Activated CD8-positive, alpha-beta memory T cell treated with anti-CD3 and anti-CD28 coated beads, Interleukin-2, amount 50 U/mL, for 1 hour (primary cell): ENCODE measurements at regions not wholly inside any gene's neighbourhood (a gene's known extent, or its start where the extent isn't known, plus 50 kb on each side); places are given as distances from the start of the nearest gene placed in this dataset.

Experiments used
- DNase-seq: peaks from one replicate; pipeline ENCODE4 v3.0.0-alpha.2; 2020; ENCODE audit errors: extremely low read depth

DNA sequence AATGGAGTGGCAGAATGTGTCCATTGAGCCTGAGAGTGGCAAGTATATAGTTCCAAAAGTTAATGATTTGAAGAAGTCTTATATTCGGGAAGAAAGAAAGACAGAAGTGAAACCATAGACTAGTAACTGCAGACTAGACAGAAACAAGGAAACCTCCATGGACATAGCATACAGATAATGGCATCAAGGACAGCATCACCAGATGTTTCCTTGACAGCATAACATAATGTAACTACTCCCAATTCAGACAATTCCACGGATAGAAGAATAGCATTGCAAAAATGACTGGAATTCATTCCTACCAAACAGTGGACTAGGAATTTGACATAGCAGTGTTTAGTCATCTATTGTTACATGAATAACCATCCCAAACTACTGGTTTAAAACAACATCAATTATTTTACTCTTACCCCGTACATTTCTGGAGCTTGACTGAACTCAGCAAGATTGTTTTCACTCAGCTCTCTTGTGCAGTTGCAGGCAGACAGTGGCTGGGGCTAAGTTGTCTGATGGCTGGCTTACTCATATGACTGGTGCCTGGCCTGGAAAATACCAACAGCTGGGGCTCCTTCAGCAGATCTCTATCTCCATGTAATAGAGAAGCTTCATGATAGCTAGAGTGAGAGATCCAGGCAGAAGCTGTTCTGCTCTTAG lies 109.7 kb upstream of the GADL1 start:
- no peak for DNase-seq

GRCh38 chr3:31008994-31009393 lies 114.5 kb upstream of the GADL1 start:
- no peak for DNase-seq

DNA sequence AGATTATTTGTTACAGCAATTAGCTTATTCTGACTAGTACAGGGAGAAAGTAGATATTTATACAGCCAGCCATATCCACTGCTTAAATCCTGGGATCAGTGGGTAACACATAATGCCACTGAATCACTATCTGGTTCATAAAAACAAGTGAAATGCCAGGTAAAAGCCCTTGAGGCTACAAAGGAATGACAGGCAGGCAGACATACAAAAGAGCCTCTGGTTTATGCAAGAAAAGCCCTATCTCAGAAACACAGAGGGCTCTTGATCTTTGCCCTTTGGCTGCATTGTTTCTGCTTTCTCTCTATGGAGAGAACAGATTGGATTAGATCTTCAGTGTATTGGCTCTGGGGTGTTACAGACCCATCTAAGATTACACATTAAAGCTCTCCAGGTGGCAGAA lies 115.4 kb upstream of the GADL1 start:
- no peak for DNase-seq

DNA sequence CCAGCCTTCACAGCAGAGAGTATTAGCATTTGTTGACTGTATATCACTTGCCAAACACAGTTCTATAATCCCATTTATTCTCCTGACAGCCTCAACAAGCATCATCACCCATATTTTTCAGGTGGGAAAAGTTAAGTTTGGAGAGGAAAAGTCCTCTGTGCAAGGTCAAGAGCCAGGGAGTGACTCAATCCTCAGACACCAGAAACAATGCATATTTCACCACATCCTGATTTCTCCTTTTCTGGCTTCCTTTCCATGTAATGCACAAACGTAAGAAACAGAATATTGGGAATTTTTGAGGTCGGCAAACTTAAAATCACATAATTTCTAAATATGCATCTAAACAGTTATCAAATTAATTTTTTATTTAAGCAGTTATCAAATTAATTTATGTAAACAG lies 116.0 kb upstream of the GADL1 start:
- no peak for DNase-seq

DNA sequence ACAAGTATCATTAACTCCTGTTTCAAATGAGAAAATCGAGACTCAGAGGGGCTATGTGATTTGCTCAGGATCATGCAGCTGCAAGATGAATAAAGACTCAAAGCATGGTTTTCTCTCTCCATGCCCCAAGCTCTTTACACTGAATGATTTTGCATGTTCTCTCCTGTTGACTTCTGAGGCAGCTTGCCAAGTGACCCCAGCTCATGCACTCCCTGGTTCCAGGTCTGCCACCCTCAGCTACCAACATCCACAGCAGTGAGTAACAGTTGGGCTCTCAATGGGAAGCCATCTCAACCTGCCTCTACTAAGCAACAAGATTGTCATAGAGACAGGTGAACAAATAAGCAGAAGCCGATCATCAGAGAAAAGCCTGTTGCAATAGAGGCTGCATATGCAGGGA lies 116.9 kb upstream of the GADL1 start:
- no peak for DNase-seq

- no peak for DNase-seq
Observed at GRCh38 chr3:31013090-31013489, 118.6 kb upstream of the GADL1 start.

DNA sequence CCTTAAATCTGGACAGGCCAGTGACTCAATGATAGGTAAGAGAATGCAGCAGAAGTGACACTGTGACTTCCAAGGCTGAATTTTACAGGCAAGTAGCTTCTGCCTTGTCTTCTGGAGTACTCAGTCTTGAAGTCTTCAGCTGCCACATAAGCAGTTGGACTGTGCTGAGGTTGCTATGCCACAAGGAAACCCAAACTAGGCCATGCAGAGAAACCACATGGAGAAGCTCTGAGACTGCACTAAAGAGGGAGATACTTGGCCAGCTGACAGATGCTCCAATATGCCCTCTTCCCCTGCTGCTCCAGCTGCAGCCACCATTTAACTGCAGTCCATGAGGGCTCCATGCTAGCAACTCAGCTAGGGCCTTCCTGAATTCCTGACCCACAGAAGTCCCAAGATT lies 119.4 kb upstream of the GADL1 start:
- no peak for DNase-seq

GRCh38 chr3:31014317-31015040 lies 120.0 kb upstream of the GADL1 start:
- DNase-seq, result no peak

- no peak for DNase-seq
Observed at GRCh38 chr3:31016196-31016595, 121.7 kb upstream of the GADL1 start.

DNA sequence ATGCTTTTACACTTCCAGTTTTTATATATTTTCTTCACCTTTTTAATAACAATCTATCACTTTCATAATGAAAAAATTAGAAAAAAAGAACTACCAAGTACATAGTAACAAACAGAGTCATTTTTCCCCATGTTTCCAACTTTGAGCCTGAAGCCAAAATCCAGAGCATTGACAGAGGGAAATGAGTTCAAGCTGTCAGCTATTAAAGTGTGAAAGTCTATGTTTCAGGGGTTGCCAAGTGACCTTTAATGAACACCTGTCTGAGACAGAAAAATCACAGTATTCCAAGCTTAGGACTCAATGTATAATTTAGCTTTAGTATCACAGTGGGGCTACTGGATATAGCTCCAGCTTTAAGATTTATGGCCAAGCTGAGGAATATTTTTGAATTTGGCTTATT lies 128.3 kb upstream of the GADL1 start:
- no peak for DNase-seq

- no peak for DNase-seq
Observed at GRCh38 chr3:31025541-31025940, 131.1 kb upstream of the GADL1 start.

GRCh38 chr3:31027191-31027761 lies 132.8 kb upstream of the GADL1 start:
- no peak for DNase-seq

DNA sequence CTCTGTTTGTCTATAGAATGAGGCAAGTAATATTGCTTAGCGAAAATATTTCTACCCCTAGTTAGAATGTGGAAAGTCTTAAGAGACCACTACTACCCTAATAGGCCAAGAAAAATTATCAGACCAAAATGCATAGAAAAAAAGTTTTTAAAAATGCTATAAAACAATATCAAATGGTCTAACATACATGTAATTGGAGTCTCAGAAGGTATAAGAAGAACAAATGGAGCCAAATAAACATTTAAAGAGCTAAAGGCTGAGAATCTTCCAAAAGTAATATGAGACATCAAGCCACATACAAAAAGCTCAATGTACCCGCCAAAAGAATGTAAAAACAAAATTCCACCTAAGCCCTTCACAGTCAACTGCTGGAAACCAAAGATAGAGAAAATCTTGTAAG lies 133.5 kb upstream of the GADL1 start:
- DNase-seq, result no peak

- no peak for DNase-seq
Observed at GRCh38 chr3:31028766-31029165, 134.3 kb upstream of the GADL1 start.

- no peak for DNase-seq
Observed at GRCh38 chr3:31029706-31030105, 135.2 kb upstream of the GADL1 start.

GRCh38 chr3:31035681-31036080 lies 141.2 kb upstream of the GADL1 start:
- DNase-seq, result no peak

GRCh38 chr3:31038086-31038739 lies 143.8 kb upstream of the GADL1 start:
- DNase-seq, result no peak

DNA sequence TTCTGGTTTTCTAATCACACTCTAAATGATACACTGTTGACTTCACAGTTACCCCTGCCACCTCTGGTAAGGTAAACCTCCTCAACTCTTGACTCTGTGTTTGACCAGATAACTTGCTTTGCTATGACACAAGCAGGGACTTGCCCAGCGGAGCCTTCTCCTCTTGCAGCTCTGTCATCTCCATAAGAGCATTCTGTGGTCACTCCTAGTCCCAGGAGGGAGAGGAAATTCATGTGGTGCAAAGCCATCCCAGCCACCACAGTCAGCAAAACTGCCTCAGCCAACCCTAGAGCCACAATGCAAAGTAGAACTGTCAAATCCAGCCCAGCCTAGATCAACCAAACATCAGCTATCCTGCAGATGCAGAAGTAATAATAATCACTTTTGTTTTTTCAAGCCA lies 144.7 kb upstream of the GADL1 start:
- no peak for DNase-seq

DNA sequence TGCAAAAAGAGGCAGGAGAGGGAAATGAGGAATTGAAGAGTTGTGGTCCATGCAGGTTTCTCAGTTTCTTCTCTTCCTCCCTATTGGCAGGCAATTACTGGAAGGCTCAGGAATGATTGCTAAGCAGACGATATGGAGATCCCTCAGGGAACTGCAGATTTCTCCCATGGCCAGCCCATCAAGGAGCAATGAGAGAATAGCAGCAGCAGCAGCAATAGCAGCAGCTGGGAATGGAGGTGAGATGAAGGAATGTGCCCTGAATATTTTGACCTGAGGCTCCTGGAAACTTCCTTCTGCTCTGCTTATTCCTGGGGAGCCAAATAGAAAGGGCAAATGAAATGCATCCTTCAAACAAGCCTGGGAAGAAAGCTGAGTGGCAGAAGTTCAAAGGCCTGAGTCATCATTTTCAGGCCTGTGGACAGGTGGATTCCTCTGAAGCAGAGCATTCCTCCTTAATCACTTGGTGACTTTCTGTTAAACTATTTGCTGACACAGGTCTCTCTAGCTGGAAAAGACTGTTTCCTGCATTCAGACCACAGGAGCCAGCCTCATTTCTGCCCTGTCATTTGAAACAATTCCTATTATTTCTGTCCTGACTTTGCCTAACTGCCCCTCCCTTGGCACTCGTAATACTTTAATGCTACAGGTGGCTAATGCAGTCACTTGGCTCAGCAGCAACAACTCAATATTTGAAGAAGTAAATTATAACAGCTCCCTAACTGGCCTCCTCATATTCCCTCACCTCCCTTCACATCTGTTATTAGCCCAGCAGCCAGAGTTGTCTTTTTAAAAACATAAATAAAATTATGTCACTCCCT lies 146.9 kb upstream of the GADL1 start:
- DNase-seq, result no peak

- no peak for DNase-seq
Observed at GRCh38 chr3:31043184-31043819, 148.8 kb upstream of the GADL1 start.

DNA sequence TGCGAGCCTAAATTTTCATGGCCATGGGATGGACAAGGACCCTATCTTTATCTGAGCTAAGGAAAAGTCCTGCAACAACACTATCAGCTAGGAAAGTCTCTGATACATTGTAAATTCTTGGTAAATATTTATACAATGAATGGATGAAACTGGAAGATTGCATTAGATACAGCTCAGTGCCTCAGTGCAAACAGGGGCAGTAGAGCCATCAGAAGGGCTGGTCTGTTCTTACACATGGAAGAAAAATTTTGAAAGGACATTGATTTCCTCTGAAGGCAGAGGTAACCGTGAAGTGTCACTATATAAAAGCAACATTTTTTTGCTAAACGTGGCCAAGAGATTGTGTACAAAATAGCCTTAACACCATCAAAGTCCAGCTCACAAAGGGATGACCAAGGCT lies 153.2 kb upstream of the GADL1 start:
- DNase-seq, result no peak

DNA sequence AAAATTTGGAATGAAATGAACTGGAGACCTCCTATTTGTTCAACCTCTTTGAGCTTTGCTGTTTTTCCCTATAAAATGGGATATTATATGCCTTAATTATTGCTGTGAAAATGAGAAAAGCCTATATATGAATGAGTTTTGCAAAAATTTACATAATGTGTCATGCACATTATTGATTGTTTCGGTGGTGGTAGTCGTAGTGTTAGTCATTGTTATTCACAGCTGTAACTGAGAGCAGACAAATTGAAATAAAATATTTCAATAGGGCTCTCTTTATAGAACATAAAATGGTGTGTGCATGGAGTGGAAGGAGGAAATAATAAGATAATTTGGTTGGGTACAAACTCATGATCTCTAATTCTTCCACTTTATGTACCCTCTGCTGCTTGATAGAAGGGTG lies 153.7 kb upstream of the GADL1 start:
- no peak for DNase-seq
